HCT116 (cell line): ENCODE measurements at regions not wholly inside any gene's neighbourhood (a gene's known extent, or its start where the extent isn't known, plus 50 kb on each side); places are given as distances from the start of the nearest gene placed in this dataset.

Experiments used
- ATAC-seq: fragments of 200-7000 bp; cut with Tn5 transposase; 2 replicates; pipeline ENCODE4 v1.9.1; 2020; ENCODE audit warnings: mild to moderate bottlenecking, moderate library complexity
- BruUV-seq: library from RNA; stranded (reverse); fragments of 400-500 nt; replicated peaks from 2 replicates; lab custom pipeline; 2021; lab: Mats Ljungman, UMichigan
- CTCF ChIA-PET: fragments of 300-600 bp; sonication (Branson Sonifier 250); formaldehyde crosslinking; loops from one replicate; lab custom pipeline; 2021; ENCODE audit warnings: antibody characterized with exemption; lab: Charles Lee
- POLR2A ChIA-PET: fragments of 300-600, 350-600 bp; sonication (Branson Sonifier 250); formaldehyde crosslinking; loops from one replicate; lab custom pipeline; 2021; ENCODE audit warnings: antibody characterized with exemption; lab: Charles Lee
- RAD21 ChIA-PET, 2 experiments: fragments of 300-600 bp; sonication (Branson Sonifier 250); formaldehyde crosslinking; loops; one replicate each; lab custom pipeline; 2023; ENCODE audit warnings: low total read pairs in 2 of 2; ENCODE audit not compliant: uncharacterized antibody in 2 of 2, unreplicated experiment in 2 of 2, low non-redundant PET in 1 of 2; lab: Charles Lee
- DNase-seq: peaks from one replicate; pipeline ENCODE4 v3.0.0-alpha.2; 2010; ENCODE audit warnings: low read depth, low spot score
- H2AFZ ChIP-seq: fragments of 200-600 bp; shearing (Covaris generic), sonication (generic); 2 replicates; pipeline ENCODE4 v1.6.1; 2017; ENCODE audit warnings: low read depth, mixed run types, mixed read lengths, antibody characterized with exemption, low read length; ENCODE audit not compliant: poor library complexity, severe bottlenecking
- H3K27ac ChIP-seq: 2 replicates; pipeline ENCODE4 v1.5.1; 2012; ENCODE audit warnings: low read depth, low read length
- H3K27me3 ChIP-seq: fragments of 200-600 bp; sonication (generic); 2 replicates; pipeline ENCODE4 v1.6.1; 2016; ENCODE audit warnings: mixed run types, low read length, mixed read lengths; ENCODE audit not compliant: insufficient read depth
- H3K36me3 ChIP-seq, 2 experiments: fragments of 200-500 bp in 1 of 2; fragments of 200-600 bp in 1 of 2; sonication (Bioruptor generic) in 1 of 2; sonication (generic) in 1 of 2; 2 replicates each; pipeline versions ENCODE4 v1.5.1 to v1.6.1; 2014 to 2016; ENCODE audit warnings: low read length in 2 of 2, inconsistent platforms in 1 of 2, mixed read lengths in 1 of 2, mixed run types in 1 of 2; ENCODE audit not compliant: insufficient read depth in 2 of 2, control insufficient read depth in 1 of 2
- H3K4me1 ChIP-seq, 2 experiments: fragments of 200-600 bp in 1 of 2; sonication (generic) in 1 of 2; 2 replicates each; pipeline versions ENCODE4 v1.5.1 to v1.6.1; 2012 to 2017; ENCODE audit warnings: low read length in 2 of 2, inconsistent platforms in 1 of 2, mild to moderate bottlenecking in 1 of 2, mixed read lengths in 1 of 2, mixed run types in 1 of 2, moderate library complexity in 1 of 2; ENCODE audit not compliant: insufficient read depth in 2 of 2, control insufficient read depth in 1 of 2
- H3K4me2 ChIP-seq: fragments of 200-600 bp; sonication (generic); 2 replicates; pipeline ENCODE4 v1.6.1; 2017; ENCODE audit warnings: mixed run types, low read length, mixed read lengths
- H3K4me3 ChIP-seq, 2 experiments: fragments of 200-600 bp in 1 of 2; sonication (generic) in 1 of 2; replicated peaks in 1 of 2; 2 replicates each; pipeline ENCODE4 v1.5.1; 2011 to 2016; ENCODE audit warnings: low read length in 2 of 2, control low read depth in 1 of 2, low read depth in 1 of 2, mild to moderate bottlenecking in 1 of 2, mixed read lengths in 1 of 2, mixed run types in 1 of 2
- H3K79me2 ChIP-seq: fragments of 200-600 bp; sonication (generic); 2 replicates; pipeline ENCODE4 v1.6.1; 2017; ENCODE audit warnings: mild to moderate bottlenecking, mixed run types, low read length, moderate library complexity, mixed read lengths; ENCODE audit not compliant: insufficient read depth
- H3K9ac ChIP-seq: fragments of 200-600 bp; sonication (generic); 2 replicates; pipeline ENCODE4 v1.6.1; 2016; ENCODE audit warnings: low read length, mixed read lengths
- H3K9me2 ChIP-seq: fragments of 200-600 bp; sonication (generic), shearing (Covaris generic); 2 replicates; pipeline ENCODE4 v1.6.1; 2017; ENCODE audit warnings: mixed run types, mild to moderate bottlenecking, moderate library complexity; ENCODE audit not compliant: insufficient read depth
- H3K9me3 ChIP-seq, 2 experiments: fragments of 200-500 bp in 1 of 2; fragments of 200-600 bp in 1 of 2; sonication (Bioruptor generic) in 1 of 2; sonication (generic) in 1 of 2; 2 replicates each; pipeline ENCODE4 v1.6.1; 2014 to 2017; ENCODE audit warnings: low read length in 2 of 2, mixed read lengths in 2 of 2, inconsistent platforms in 1 of 2, low read depth in 1 of 2, mild to moderate bottlenecking in 1 of 2, mixed run types in 1 of 2, moderate library complexity in 1 of 2; ENCODE audit not compliant: control insufficient read depth in 1 of 2, insufficient read depth in 1 of 2
- H4K20me1 ChIP-seq: fragments of 200-600 bp; sonication (generic), shearing (Covaris generic); 2 replicates; pipeline ENCODE4 v1.6.1; 2017; ENCODE audit warnings: mixed run types, mild to moderate bottlenecking, moderate library complexity; ENCODE audit not compliant: insufficient read depth
- EGR1 ChIP-seq: IDR thresholded peaks from 2 replicates; pipeline ENCODE4 v1.6.1; 2012; ENCODE audit warnings: low read depth
- MAX ChIP-seq: IDR thresholded peaks from 2 replicates; pipeline ENCODE4 v1.6.1; 2012
- REST ChIP-seq: IDR thresholded peaks from 2 replicates; pipeline ENCODE4 v1.6.1; 2012; ENCODE audit warnings: low read depth
- TCF7L2 ChIP-seq: IDR thresholded peaks from 2 replicates; pipeline ENCODE4 v1.7.0; 2011; ENCODE audit warnings: borderline replicate concordance, inconsistent platforms; ENCODE audit not compliant: insufficient read depth, insufficient read length; ENCODE audit errors: extremely low read depth
- intact Hi-C: fragments of 100-400 bp; cut with micrococcal nuclease; formaldehyde crosslinking; loops from 2 replicates; pipeline ENCODE4 v1.10.0; 2022

GRCh38 chr14:57078054-57078453 lies 190.7 kb downstream of the EXOC5 start (continued):
- no peak for TF ChIP-seq REST
- no peak for TF ChIP-seq TCF7L2
- no peak for TF ChIP-seq EGR1

- POLR2A ChIA-PET: no interaction called here
- H3K4me1 ChIP-seq: no peaks in the 10 kb centered on the region
- H3K79me2 ChIP-seq: no peaks in the 10 kb centered on the region
- H3K4me3 ChIP-seq: no peak overlapping the region
- no peak overlapping the region for H2AFZ ChIP-seq
- CTCF ChIA-PET: no interaction called here
- TF ChIP-seq MAX: no peak
- H3K27me3 ChIP-seq: peaks cover 30% of the 10 kb centered on the region
- H3K27ac ChIP-seq: no peak overlapping the region
- no peaks in the 10 kb centered on the region for H4K20me1 ChIP-seq
- H3K9me2 ChIP-seq: 0 out of 2 replicates have a peak, but pooled peaks cover 3% of the 10 kb centered on the region
- RAD21 ChIA-PET: no interaction called here
- DNase-seq: no peak
- intact Hi-C loops: no loop called here
- no peak overlapping the region for H3K9ac ChIP-seq
- H3K9me3 ChIP-seq: no peaks in the 10 kb centered on the region
- no peak for ATAC-seq
- H3K4me2 ChIP-seq: no peak overlapping the region
- BruUV-seq: no TSS peak
- no peaks in the 10 kb centered on the region for H3K36me3 ChIP-seq
These were observed 194.7 kb downstream of the EXOC5 start for GRCh38 chr14:57073986-57074385.
